ENCODE measurements at regions not wholly inside any gene's neighbourhood (a gene's known extent, or its start where the extent isn't known, plus 50 kb on each side); places are given as distances from the start of the nearest gene placed in this dataset.

DNA sequence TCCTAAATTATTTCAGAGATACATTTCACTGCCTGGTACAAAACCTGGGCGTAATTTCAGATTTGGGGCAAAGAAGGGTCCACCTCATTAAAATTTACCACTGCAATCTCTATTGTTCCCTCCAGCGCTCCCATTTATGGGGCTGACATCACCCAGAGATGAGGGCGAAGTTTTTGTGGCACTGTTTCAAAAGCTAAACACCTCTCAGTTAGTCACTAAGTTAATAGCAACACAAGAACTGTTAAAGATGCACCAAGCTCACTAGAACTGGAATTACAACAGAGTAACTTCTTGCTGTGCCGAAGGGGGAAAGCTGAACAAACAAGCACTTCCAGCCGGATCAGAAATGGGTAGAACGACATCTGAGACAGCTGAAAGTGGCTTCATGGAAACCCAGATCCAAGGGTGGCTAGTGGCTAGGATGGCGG, 179.4 kb downstream of the GATA3 start:
- no peak for DNase-seq

DNA sequence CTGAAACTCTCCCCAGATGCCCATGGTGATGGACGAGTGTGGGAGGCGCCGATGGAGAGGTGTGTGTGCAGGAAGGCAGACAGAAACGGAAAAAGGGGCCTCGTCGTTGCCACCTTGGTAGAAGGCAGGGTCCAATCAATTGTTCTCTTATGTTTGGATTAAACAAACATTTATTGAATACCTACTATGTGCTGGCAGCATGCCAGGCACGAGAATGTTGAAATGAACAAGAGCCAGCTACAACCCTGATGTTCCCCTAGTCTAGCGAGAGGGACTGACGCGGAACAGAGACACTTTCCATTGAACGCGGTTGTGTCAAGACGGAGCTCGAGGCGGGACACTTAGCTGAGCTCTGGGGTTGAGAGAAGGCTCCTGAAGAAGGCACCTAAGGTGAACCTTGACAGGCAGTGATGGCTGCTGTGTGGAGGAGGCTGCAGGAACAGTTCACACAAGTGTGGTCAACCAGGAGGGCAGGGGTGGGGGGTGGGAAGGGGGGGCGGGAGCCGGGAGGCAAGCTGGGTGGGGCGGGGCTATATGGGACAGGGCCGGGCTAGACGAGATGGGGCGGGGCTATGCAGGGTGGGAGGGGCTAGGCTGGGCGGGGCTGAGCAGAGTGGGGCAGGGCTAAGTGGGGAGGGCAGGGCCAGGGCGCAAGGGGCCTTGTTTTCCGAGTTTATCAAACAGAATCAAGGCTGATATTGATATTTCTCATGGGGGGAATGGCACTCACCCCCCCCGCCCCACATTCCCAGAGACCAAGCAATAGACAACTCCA, 181.0 kb downstream of the GATA3 start:
- DNase-seq, result no peak

DNA sequence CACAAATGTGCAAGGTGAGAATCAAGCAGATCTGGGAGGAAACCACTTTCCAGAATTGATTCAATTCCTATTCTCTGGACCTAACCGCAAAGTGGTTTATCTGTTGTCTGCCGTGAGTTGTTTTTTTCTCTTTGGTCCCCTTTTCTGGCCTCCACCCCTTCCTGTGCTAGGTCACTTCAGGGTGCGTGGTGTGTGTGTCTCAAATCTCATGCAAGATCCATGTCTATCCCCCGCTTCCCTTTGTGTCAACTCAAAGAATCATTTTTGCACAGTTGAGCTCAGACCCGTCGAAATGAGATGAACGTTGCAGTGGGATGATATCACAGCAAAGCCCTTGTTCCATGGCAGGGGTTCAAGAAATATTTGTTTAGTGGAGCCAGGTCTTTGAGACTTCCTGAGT, 184.5 kb downstream of the GATA3 start:
- DNase-seq, result no peak

DNA sequence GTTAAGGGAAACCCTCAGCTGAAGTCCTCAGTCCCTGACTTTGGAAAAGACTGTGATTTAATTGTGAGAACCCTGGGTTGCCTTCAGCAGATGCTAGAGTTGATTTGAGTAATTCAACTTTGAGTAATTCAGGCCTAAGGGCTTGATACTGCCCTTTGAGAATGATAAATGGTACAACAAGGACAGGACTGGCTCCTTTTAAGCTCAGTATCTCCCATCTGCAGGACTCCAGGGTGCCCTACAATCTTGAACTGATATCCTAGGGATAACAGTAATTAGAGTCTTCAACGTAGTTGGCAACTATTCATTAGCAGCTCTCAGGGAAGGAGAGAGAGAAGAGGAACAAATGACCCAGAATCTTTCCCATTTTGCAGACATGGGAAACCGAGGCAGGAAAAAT, 186.4 kb downstream of the GATA3 start:
- no peak for DNase-seq

DNA sequence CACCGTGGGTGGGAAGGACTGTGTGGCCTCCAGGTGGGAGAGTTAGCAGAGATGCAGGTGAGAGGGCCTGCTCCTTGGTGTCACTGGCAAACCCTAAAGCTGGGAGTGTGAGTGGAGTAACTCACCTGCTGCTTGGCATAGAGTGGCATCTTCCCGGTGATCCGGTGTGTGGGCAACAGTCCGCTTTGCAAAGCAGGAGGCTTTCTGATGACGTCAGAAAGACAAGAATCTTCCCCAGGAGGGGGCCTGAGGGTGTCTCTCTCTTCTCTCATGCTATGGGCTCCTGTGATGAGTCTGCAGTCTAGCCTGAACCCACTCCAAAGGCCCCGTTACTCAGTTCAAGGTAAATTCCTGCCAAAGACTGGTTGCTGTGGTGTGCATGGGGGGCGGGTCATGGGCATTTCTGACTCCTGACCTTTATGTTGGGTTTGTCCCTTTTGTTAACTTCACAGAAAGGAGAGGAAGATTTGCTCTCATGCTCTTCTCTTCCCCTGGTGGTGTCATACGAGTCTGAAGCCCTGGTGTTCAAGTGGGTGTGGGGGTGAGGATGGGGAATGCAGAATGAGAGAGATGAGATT, 187.9 kb downstream of the GATA3 start:
- no peak for DNase-seq

DNA sequence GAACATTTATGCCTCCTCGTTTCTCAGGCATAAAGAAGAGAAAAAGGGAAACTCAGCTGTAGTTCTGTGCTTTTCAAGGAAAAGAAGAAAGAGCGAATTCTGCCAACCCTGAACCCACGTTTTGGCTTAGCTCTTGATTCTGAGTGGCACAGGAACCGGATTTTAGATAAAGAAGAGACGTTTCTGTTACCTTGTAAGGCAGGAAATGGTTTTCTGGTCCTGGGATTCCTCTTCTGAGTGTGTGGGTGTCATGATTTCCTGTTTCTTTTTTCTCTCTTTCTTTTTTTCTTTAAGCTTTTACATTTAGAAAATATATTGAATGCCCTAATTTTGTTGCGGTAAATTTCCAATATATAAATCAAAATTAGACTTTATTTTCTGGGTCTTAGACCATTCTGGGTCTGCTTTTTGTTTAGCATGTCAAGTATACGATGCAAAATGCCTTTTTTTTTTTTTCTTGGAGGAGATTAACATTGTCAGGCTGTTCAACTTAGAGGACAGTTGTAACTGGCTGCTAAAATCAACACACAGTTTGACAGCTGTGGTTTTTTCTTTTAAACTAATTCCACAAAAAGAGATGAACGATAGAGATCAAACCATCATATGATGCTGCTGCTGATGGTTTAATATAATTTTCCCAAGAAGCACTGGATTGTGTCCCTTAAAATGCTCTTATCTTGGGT, 190.8 kb downstream of the GATA3 start:
- no peak for DNase-seq

DNA sequence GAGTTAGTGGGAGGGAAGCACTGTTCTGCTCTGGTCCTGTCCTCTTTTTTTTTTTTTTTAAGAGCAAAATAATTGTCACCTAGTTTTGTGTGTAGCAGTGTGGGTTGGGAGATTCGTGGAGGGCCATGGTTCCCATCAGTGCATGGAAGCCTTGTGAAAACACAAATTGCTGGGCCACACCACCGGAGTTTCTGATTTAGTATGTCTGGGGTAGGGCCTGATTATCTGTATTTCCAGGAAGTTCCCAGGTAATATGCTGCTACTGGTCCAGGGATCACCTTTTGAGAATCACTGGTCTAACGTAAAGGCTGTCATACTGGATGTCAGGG, 191.3 kb downstream of the GATA3 start:
- DNase-seq, result no peak

DNA sequence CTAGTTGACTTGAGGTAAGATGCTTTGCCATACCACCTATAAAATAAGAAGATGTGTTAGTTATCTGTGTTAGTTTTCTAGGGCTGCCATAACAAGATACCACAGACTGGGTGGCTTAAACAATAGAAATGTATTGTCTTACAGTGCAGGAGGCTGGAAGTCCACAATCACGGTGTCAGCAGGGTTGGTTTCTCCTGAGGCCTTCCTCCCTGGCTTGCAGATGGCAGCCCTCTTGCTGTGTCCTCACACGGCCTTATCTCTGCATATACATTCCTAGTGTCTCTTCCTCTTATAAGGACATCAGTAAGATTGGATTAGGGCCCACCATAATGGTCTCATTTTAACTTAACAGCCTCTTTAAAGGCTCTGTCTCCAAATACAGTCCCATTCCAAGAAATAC, 192.1 kb downstream of the GATA3 start:
- DNase-seq, result no peak

DNA sequence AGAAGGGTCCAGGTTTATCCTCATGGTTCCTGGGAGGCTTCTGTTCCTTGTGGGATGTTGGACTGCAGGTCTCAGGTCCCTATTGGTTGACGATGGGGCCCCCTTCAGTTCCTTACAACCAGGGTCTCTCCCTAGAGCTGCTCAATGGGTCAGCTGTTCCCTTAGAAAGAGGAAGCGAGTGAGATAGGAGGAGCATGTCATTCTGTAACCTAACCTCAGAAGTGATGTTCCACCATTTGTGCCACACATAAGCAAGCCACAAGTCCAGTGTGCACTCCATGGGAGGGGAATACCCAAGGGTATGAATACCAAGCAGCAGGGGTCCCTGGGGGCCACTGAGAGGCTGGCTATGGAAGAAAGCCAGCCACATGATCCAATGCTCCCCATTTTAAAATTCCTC, 192.7 kb downstream of the GATA3 start:
- no peak for DNase-seq

DNA sequence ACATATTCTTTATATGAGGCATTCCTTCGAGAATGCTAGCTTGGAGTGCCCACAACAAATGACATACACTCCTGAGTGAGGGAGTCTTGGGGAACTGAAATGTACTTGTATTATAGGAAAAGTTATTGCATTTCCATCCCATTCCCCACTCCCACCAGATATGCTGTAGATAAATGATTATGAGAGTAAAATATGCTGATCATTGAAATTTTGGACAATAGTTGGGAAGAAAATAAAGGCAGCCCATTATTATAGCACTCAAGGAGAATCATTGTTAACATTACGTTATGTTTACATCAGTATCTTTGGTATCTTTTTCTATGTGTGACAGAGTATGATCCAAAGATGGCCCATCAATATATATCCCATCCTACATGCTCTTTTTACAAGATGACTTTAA, 194.4 kb downstream of the GATA3 start:
- DNase-seq, result no peak

DNA sequence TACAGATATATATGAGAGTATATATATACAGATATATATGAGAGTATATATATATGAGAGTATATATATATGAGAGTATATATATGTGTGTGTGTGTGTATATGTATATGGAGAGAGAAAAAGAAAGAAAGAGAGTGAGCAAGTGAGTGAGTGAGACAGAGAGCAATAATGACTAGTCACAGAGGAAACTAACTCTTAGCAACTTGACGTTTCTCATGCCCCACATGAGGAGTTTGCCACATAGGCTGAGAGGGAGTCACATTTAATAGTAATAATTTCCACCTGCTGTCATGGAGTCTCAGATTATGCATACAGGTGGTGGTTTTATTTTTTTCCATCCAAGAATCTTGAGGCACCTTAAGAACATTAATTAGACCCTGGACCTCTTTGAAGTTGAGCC, 199.9 kb downstream of the GATA3 start:
- no peak for DNase-seq

DNA sequence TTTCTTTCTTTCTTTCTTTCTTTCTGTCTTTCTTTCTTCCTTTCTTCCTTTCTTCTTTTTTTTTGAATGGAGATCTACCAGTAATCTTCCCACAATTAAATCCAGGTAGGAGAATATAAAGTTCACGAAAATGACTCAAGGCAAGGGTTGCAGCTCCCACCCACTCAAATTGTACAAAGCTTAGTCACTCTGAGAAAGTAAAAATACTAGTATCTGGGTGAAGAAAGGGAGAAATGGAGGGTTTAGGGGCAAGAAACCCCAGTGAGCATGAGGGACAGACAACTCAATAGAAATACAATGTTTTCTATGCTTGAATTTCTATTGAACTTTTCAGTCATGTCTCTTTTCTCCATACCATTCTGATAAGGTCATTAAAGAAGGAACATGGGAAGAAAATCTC, 200.8 kb downstream of the GATA3 start:
- DNase-seq, result no peak

DNA sequence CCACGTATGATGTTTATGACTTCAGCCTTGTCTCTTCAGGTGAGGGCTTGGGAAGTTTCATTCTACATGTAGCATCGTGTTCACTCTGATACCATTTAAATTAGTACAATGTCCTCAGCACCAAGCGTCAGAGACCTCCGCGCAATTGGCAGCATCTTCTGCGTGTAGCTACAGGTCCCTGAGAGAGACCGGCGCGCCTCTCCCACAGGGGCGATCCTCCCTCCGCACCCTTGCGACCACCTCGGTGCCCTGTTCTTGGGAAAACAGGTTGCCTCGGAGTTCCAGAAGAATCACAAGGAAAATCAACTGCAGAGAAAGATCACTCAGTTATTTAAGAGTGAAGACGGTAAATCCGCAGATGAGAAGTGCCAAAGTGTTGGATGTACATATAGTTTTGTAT, 206.2 kb downstream of the GATA3 start:
- no peak for DNase-seq

DNA sequence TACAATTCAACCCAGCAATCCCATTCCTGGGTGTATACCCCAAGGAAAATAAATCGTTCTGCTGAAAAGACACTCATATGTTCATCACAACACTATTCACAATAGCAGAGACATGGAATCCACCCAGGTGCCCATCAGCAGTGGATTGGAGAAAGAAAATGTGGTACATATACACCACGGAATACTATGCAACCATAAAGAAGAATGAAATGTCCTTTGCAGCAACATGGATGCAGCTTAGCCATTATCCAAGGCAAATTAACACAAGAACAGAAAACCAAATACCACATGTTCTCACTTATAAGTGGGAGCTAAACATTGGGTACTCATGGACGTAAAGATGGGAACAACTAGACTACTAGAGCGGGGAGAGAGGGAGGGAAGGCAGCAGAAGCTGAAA, 207.8 kb downstream of the GATA3 start:
- no peak for DNase-seq

DNA sequence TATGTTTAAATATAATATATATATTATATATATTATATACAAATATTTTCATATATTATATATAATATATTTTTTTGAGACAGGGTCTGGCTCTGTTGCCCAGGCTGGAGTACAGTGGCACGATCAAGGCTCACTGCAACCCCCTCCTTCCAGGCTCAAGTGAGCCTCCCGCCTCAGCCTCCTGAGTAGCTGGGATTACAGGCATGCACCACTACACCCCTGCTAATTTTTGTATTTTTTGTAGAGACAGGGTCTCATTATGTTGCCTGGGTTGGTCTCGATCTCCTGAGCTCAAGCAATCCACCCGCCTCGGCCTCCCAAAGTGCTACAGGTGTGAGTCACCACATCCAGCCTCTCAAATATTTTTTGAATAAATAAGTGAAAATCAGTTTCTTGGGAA, 215.5 kb downstream of the GATA3 start:
- no peak for DNase-seq

DNA sequence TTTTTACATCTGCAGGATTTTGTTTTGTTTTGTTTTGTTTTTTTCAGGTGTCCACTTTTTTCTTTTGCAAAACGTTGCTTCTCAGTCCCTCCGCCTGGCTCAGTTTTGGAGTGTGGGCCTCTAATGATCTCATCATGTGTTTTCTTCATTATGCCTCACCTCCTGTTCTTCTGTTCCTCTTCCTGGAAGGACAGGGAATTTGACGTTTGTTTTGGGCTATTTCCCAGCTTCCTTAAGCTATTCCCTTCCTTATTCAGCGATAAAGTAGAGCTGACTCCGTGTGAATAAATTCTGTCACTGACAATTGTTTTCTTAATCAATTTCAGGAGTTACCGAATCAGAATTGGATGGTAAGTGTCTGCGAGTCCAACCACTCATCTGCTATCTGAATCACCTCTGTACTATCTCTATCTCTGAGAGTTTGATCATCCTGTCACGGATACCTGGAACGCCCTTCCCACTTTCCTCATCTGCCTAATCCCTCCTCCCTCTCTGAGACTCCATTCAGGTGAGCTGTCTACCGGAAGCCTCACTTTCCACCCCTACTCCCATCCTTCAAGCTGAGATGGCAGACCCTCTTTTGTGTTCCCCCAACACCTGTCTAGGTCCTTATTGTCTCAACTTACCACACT, 218.4 kb downstream of the GATA3 start:
- no peak for DNase-seq

DNA sequence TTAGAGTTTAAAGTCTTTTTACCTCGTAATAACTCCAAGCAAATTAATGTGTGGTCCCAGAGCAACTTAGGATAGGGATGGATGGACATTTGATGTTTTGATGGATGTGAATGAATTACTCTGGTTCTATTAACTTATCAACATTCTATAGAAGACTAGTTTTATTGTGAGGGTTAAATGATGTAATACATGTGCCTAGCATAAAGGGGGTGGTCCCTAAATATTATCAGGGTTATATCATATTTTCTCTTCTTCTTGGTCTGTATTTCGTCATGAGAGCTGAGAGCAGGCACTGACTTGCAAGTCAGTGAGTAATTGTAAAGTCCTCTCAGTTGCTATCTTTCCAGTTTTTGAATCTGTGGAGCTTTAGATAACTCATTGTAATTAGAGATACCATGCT, 219.3 kb downstream of the GATA3 start:
- DNase-seq, result no peak

DNA sequence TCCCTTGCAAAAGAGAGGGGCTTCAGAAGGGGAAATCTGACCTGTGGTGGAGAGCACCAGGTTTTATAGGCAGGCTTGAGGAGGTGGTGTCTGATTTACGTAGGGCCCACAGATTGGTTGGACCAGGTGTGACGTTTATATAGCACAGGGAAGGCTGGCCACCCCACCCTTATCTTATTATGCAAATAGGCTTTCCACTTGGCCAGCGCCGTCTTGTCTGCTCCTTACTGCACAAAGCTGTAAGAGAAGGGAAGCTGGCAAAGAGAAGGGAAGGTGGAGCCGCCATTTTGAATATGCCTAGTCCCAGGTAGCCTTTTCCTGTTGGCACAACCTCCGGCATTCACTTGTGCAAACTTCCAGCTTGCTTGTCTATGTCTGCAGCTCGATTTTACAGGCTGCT, 221.4 kb downstream of the GATA3 start:
- DNase-seq, result no peak

DNA sequence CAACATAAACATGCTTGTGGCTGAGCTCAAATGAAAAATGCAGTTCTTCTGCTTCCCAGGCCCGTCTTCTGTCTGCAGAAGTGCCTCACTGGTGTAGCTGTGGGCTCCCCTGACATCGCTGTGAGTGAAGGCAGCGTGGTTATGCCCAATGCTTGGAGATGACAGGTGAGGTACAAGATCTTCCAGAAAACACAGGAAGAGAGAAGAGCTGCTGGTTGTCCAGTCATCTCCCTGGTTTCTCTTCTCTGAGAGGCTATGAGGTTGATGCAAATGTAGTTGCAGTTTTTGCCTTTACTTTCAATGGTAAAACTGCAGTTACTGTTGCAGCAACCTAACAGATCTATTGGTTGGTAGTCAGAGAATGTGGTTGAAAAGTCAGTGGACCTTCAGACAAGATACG, 223.6 kb downstream of the GATA3 start:
- no peak for DNase-seq

DNA sequence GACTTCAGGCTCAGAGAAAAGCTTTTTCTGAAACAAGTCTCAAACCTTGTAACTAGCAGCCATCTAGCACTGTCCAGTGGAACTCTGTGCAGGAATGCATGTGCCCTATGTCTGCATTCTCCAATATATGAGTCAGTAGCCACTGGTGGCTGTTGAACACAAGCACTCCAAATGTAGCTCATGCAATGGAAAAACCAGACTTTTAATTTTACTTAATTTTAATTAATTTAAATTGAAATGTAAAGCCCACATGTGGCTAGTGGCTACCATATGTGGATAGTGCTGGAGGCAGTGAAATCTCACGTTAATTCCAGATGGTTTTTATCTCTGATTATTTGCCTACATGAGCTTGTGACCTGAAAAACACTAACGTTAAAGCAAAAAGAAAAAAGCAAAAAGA, 225.1 kb downstream of the GATA3 start:
- no peak for DNase-seq

DNA sequence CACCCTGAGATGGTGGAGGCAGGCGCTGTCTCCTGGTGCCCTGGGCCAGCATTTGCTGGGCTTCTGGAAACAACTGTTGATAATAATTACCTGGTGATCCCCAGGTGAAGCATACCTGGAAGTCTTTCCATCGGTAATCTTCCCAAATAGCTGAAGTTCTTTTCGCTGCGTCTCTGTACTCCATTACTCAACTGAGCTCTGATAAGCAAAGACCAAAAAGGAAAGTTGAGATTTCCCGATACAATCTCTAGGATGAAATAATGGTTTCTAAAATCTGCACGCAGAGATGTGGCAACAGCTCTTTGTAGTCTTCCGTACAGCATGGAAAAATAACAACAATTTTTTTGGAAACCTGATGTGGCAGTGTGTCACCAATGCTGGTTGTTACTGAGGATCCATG, 226.5 kb downstream of the GATA3 start:
- DNase-seq, result no peak

DNA sequence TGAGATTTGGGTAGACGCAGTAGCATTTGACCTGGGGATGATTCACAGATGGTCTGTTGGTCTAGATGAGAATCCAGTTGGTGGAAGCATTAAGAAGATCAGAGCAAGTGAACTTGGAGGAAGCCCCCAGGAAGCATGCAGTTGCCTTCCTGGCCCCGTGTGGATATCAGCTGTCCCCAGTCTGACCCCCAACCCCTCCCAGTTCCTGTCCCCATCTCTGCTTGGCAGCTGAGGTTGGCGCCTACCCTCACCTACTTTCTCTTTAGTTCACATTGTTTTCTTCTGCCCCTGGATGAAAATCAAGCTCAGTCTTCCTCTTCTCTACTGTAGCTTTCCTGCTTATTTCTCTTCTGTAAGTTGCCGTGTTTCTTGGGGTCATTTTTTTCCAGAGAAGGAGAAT, 227.9 kb downstream of the GATA3 start:
- DNase-seq, result no peak

DNA sequence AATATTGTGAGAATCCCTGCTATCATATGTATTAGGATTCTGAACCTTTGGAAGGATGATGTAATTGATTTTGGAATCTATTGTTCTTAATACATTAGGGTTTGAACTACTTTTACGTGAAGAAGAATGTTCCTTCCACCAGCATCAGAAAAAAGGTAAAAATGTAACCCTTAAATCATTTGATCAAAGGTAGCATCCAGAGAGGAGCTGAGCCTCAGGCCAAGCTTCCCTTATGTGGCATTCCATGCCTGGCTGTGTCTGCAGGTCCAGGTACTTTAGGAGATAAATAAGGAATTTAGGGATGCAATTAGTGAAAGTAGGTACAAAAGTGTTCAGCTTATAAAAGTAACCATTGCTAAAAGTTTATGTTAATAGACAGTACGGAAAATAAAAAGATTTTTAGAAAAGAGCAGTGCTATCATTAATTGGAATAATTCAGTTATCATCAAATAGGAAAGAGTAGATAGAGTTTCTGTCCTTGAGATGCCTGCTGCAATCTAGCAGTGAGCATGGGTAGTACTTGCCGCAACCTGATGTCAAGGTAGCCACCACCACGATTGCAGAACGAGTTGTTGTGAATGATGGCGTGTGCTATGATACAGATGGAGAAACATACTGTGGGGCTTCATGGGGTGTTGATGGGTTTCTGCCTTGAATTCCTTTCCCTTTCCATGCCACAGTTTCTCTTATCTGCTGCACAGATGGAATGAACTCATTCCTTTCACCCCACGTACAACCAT, 228.8 kb downstream of the GATA3 start:
- DNase-seq, result no peak

DNA sequence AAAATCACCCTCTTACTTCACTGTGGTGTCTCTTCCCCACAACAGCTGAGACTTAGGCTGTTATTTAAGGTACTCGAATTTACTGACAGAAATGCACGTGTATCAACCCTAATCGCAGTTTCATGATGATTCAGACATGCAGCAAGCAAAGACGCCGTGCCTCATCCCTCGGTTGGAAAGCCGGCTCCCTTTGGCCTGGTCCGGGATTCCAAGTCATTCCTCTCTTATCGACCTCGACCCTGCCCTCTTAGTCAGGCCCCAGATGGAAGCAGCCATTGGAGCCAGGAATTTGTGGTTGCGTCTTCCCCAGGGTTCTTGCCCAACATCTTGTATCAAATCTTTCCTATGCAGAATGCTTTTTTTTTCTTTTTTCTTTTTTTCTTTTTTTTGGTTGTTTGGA, 229.5 kb downstream of the GATA3 start:
- DNase-seq, result no peak
